SU-DHL-6 (cell line): ENCODE measurements at regions not wholly inside any gene's neighbourhood (a gene's known extent, or its start where the extent isn't known, plus 50 kb on each side); places are given as distances from the start of the nearest gene placed in this dataset.

Experiments
- CTCF ChIP-seq: fragments of 200-600 bp; sonication (generic); IDR thresholded peaks from one replicate; pipeline ENCODE4 v1.5.1; 2017; ENCODE audit warnings: antibody characterized with exemption, mild to moderate bottlenecking, low read length, moderate library complexity; ENCODE audit not compliant: insufficient read depth, poor library complexity, severe bottlenecking
- EZH2phosphoT487 ChIP-seq: fragments of 200-600 bp; sonication (generic), shearing (Covaris generic); conservative IDR thresholded peaks from 2 replicates; pipeline ENCODE4 v1.6.1; 2018; ENCODE audit warnings: mild to moderate bottlenecking, antibody characterized with exemption, low read length, moderate library complexity, mixed read lengths

GRCh38 chr3:25156626-25157025, 271.4 kb upstream of the RARB start:
- TF ChIP-seq CTCF, result no peak
- TF ChIP-seq EZH2phosphoT487, result no peak
